HepG2 (cell line): ENCODE measurements at regions not wholly inside any gene's neighbourhood (a gene's known extent, or its start where the extent isn't known, plus 50 kb on each side); places are given as distances from the start of the nearest gene placed in this dataset.

Experiments
- ATAC-seq: fragments of 200-7000 bp; cut with Tn5 transposase; 3 replicates; pipeline ENCODE4 v1.9.1; 2020; ENCODE audit warnings: mild to moderate bottlenecking, moderate library complexity
- BruUV-seq: library from RNA; stranded (reverse); fragments of 400-500 nt; replicated peaks from 2 replicates; lab custom pipeline; 2021; lab: Mats Ljungman, UMichigan
- CTCF ChIA-PET: fragments of 300-600 bp; formaldehyde crosslinking; extraction: SDS; loops from one replicate; lab custom pipeline; 2021; ENCODE audit warnings: low total read pairs, inconsistent platforms, low intra/inter-chr PET ratio; lab: Yijun Ruan, JAX
- POLR2A ChIA-PET: fragments of 350-600 bp; sonication (Branson Sonifier 250); formaldehyde crosslinking; loops from one replicate; lab custom pipeline; 2020; ENCODE audit warnings: antibody characterized with exemption, inconsistent platforms; lab: Yijun Ruan, JAX
- DNase-seq: peaks from one replicate; pipeline ENCODE4 v3.0.0-alpha.2; 2015; ENCODE audit warnings: low spot score
- FAIRE-seq: peaks from 3 replicates; lab custom pipeline; 2011; peaks lifted over from hg19 to GRCh38; lab: Jason Lieb, UNC
- H2AFZ ChIP-seq: one replicate; pipeline ENCODE4 v1.6.1; 2011; ENCODE audit warnings: low read length, inconsistent platforms
- H3K27ac ChIP-seq: fragments of 300-600 bp; 3 replicates; pipeline ENCODE4 v1.8.0; 2011; ENCODE audit warnings: mixed run types, mild to moderate bottlenecking, mixed read lengths, low read length, inconsistent platforms; ENCODE audit not compliant: insufficient read depth; ENCODE audit errors: extremely low read length
- H3K27me3 ChIP-seq, 2 experiments: fragments of 200-600 bp in 1 of 2; 2 replicates in 1 of 2; 3 replicates in 1 of 2; pipeline versions ENCODE4 v1.6.0 to v1.8.0; 2011; ENCODE audit warnings: low read length in 2 of 2, mild to moderate bottlenecking in 2 of 2, moderate library complexity in 2 of 2, inconsistent platforms in 1 of 2; ENCODE audit not compliant: insufficient read depth in 2 of 2, control insufficient read depth in 1 of 2
- H3K36me3 ChIP-seq, 2 experiments: fragments of 200-600 bp in 1 of 2; replicated peaks in 1 of 2; 2 replicates in 1 of 2; 3 replicates in 1 of 2; pipeline versions ENCODE4 v1.5.1 to v1.8.0; 2011; ENCODE audit warnings: low read length in 2 of 2, inconsistent platforms in 1 of 2; ENCODE audit not compliant: insufficient read depth in 2 of 2, control insufficient read depth in 1 of 2
- H3K4me1 ChIP-seq: 2 replicates; pipeline ENCODE4 v1.5.1; 2012; ENCODE audit warnings: low read length, inconsistent platforms; ENCODE audit not compliant: insufficient read depth
- H3K4me2 ChIP-seq: 2 replicates; pipeline ENCODE4 v1.6.0; 2011; ENCODE audit warnings: low read depth, low read length, inconsistent platforms
- H3K4me3 ChIP-seq, 3 experiments: fragments of 200-600 bp in 1 of 3; sonication (generic), shearing (Covaris generic) in 1 of 3; replicated peaks in 1 of 3; 2 replicates each; pipeline ENCODE4 v1.5.1; 2011 to 2016; ENCODE audit warnings: low read length in 3 of 3, inconsistent platforms in 2 of 3, low read depth in 2 of 3, mild to moderate bottlenecking in 2 of 3, control low read depth in 1 of 3, mixed read lengths in 1 of 3; ENCODE audit not compliant: insufficient read depth in 1 of 3
- H3K79me2 ChIP-seq: one replicate; pipeline ENCODE4 v1.6.1; 2011; ENCODE audit warnings: low read length, inconsistent platforms; ENCODE audit not compliant: insufficient read depth
- H3K9ac ChIP-seq: 2 replicates; pipeline ENCODE4 v1.6.0; 2011; ENCODE audit warnings: mild to moderate bottlenecking, low read depth, low read length, inconsistent platforms; ENCODE audit not compliant: insufficient read depth
- H3K9me3 ChIP-seq: 2 replicates; pipeline ENCODE4 v1.5.1; 2012; ENCODE audit warnings: mild to moderate bottlenecking, low read length
- H4K20me1 ChIP-seq: 2 replicates; pipeline ENCODE4 v1.6.0; 2011; ENCODE audit warnings: inconsistent platforms, mild to moderate bottlenecking, low read length, moderate library complexity; ENCODE audit not compliant: insufficient read depth
- CENPX ChIP-seq: sonication (generic); formaldehyde crosslinking; IDR thresholded peaks from 2 replicates; pipeline ENCODE4 v1.9.0; 2021; ENCODE audit warnings: mild to moderate bottlenecking, missing genetic modification reagents, moderate library complexity
- E2F5 ChIP-seq: sonication (generic); formaldehyde crosslinking; conservative IDR thresholded peaks from 2 replicates; pipeline ENCODE4 v1.4.0; 2020; ENCODE audit warnings: missing genetic modification reagents
- GRHL1 ChIP-seq: sonication (generic); formaldehyde crosslinking; conservative IDR thresholded peaks from 2 replicates; pipeline ENCODE4 v1.8.0; 2022; ENCODE audit warnings: missing genetic modification reagents
- MBD4 ChIP-seq: IDR thresholded peaks from 2 replicates; pipeline ENCODE4 v1.6.1; 2012; ENCODE audit warnings: low read length, inconsistent platforms, borderline replicate concordance
- MBNL3 ChIP-seq: fragments of 250-450 bp; sonication (Bioruptor Pico); conservative IDR thresholded peaks from 2 replicates; pipeline ENCODE4 v1.8.0; 2022; ENCODE audit warnings: mild to moderate bottlenecking, inconsistent platforms
- MXD4 ChIP-seq: IDR thresholded peaks from 2 replicates; pipeline ENCODE4 v1.6.1; 2016; ENCODE audit warnings: mild to moderate bottlenecking, missing biosample characterization, missing genetic modification reagents
- NCOA5 ChIP-seq: sonication (generic); formaldehyde crosslinking; IDR thresholded peaks from 2 replicates; pipeline ENCODE4 v1.4.0; 2020; ENCODE audit warnings: missing genetic modification reagents
- NFKBIZ ChIP-seq: IDR thresholded peaks from 2 replicates; pipeline ENCODE4 v1.6.1; 2018; ENCODE audit warnings: missing genetic modification reagents, missing compliant biosample characterization
- RFX1 ChIP-seq: fragments of 450-650 bp; IDR thresholded peaks from 2 replicates; pipeline ENCODE4 v1.6.1; 2017
- SYNCRIP ChIP-seq: fragments of 200-400 bp; formaldehyde crosslinking; IDR thresholded peaks from 2 replicates; pipeline ENCODE4 v1.6.1; 2018; ENCODE audit warnings: mild to moderate bottlenecking, low read depth, low read length; ENCODE audit not compliant: insufficient read depth
- TBL1XR1 ChIP-seq: fragments of 150-350 bp; IDR thresholded peaks from 2 replicates; pipeline ENCODE4 v1.6.1; 2014; ENCODE audit warnings: borderline replicate concordance, low read length; ENCODE audit not compliant: partially characterized antibody
- TBX3 ChIP-seq: fragments of 450-650 bp; IDR thresholded peaks from 2 replicates; pipeline ENCODE4 v1.6.1; 2017; ENCODE audit warnings: antibody characterized with exemption, mild to moderate bottlenecking, inconsistent platforms, borderline replicate concordance
- TOPORS ChIP-seq: sonication (generic); formaldehyde crosslinking; IDR thresholded peaks from 2 replicates; pipeline ENCODE4 v1.8.0; 2023; ENCODE audit warnings: mild to moderate bottlenecking, missing genetic modification reagents
- ZNF280D ChIP-seq: sonication (generic); formaldehyde crosslinking; IDR thresholded peaks from 2 replicates; pipeline ENCODE4 v1.5.1; 2020; ENCODE audit warnings: mild to moderate bottlenecking, missing genetic modification reagents
- ZNF367 ChIP-seq: sonication (generic); formaldehyde crosslinking; IDR thresholded peaks from 2 replicates; pipeline ENCODE4 v1.4.0; 2020; ENCODE audit warnings: missing genetic modification reagents, borderline replicate concordance
- ZNF589 ChIP-seq: sonication (generic); formaldehyde crosslinking; conservative IDR thresholded peaks from 2 replicates; pipeline ENCODE4 v1.8.0; 2022; ENCODE audit warnings: mild to moderate bottlenecking, moderate library complexity, missing genetic modification reagents
- ZNF773 ChIP-seq: sonication (generic); formaldehyde crosslinking; IDR thresholded peaks from 2 replicates; pipeline ENCODE4 v1.4.0; 2020; ENCODE audit warnings: missing genetic modification reagents, borderline replicate concordance
- ZSCAN25 ChIP-seq: sonication (generic); formaldehyde crosslinking; IDR thresholded peaks from 2 replicates; pipeline ENCODE4 v1.8.0; 2022; ENCODE audit warnings: mild to moderate bottlenecking, missing genetic modification reagents
- WGBS: methylation state at CpG from one replicate; pipeline ENCODE4 v1.1.6; 2017; ENCODE audit warnings: low lambda C conversion rate; 5-methylcytosine and 5-hydroxymethylcytosine counted together
- in situ Hi-C: cut with HindIII; loops from 2 replicates; pipeline ENCODE4 v1.10.0; 2017; ENCODE audit warnings: low pct_unique_long_range_greater_than_20kb; ENCODE audit not compliant: extremely low pct_ligation_motif_present
- intact Hi-C: fragments of 100-400 bp; cut with micrococcal nuclease; formaldehyde crosslinking; loops from one replicate; pipeline ENCODE4 v1.10.0; 2022; ENCODE audit not compliant: unreplicated experiment

- in situ Hi-C loops, result no loop called here
- CTCF ChIA-PET, result no interaction called here
- Histone ChIP-seq H4K20me1 (no peaks in the 10 kb centered on the region), H3K9ac (no peak overlapping the region), H3K36me3 (no peaks in the 10 kb centered on the region)
- ATAC-seq, result no peak
- TF ChIP-seq NFKBIZ (CRISPR knock-in tag) (no peak), TBX3 (no peak), E2F5 (CRISPR knock-in tag) (no peak), GRHL1 (CRISPR knock-in tag) (no peak), MXD4 (no peak), ZSCAN25 (CRISPR knock-in tag) (no peak), RFX1 (no peak), TOPORS (CRISPR knock-in tag) (no peak), ZNF367 (CRISPR knock-in tag) (no peak), ZNF280D (CRISPR knock-in tag) (no peak), MBNL3 (no peak), MBD4 (no peak), NCOA5 (CRISPR knock-in tag) (no peak), ZNF589 (CRISPR knock-in tag) (no peak), CENPX (CRISPR knock-in tag) (no peak), TBL1XR1 (no peak), SYNCRIP (no peak), ZNF773 (no peak)
- TF ChIP-seq, all 625 proteins: peak for 0
- peaks cover 31% of the 10 kb centered on the region for H3K9me3 ChIP-seq
- H3K27ac ChIP-seq, result no peak overlapping the region
- no peaks in the 10 kb centered on the region for H3K79me2 ChIP-seq
- POLR2A ChIA-PET, result no interaction called here
- no peak overlapping the region for H3K4me2 ChIP-seq
- no peak overlapping the region for H3K4me3 ChIP-seq
- no TSS peak for BruUV-seq
- FAIRE-seq, result no peak
- intact Hi-C loops, result no loop called here
- no peak overlapping the region for H2AFZ ChIP-seq
- WGBS, result 2% methylated on average over 3 of the region's 3 CpGs
- no peak for DNase-seq
- no peaks in the 10 kb centered on the region for H3K27me3 ChIP-seq
- no peaks in the 10 kb centered on the region for H3K4me1 ChIP-seq
These were observed 335.4 kb upstream of the MEF2C start for GRCh38 chr5:89218364-89218763.
